ENCODE measurements at regions not wholly inside any gene's neighbourhood (a gene's known extent, or its start where the extent isn't known, plus 50 kb on each side); places are given as distances from the start of the nearest gene placed in this dataset.

GRCh38 chr9:89554307-89555035 is 50.3 kb upstream of the GADD45G start:
- H3K27ac ChIP-seq = no peak overlapping the region

GRCh38 chr9:89553451-89554010 is 51.3 kb upstream of the GADD45G start:
- H3K4me1 ChIP-seq = no peaks in the 10 kb centered on the region
- peaks cover 7% of the 10 kb centered on the region; the same call in 1 of the 2 replicates for H3K27me3 ChIP-seq
- H3K4me3 ChIP-seq = no peak overlapping the region
- no peaks in the 10 kb centered on the region for H3K36me3 ChIP-seq
- no peaks in the 10 kb centered on the region for H3K9me3 ChIP-seq (replicated peaks)
- DNase-seq = no peak
- no peak overlapping the region for H3K27ac ChIP-seq

More at GRCh38 chr9:89554307-89555035, 50.3 kb upstream of the GADD45G start:
- no peaks in the 10 kb centered on the region for H3K36me3 ChIP-seq
- no peak for DNase-seq
- H3K4me3 ChIP-seq = no peak overlapping the region
- H3K27me3 ChIP-seq = peaks cover 7% of the 10 kb centered on the region; the same call in 1 of the 2 replicates
- no peaks in the 10 kb centered on the region for H3K9me3 ChIP-seq (replicated peaks)
- H3K4me1 ChIP-seq = no peaks in the 10 kb centered on the region

DNA sequence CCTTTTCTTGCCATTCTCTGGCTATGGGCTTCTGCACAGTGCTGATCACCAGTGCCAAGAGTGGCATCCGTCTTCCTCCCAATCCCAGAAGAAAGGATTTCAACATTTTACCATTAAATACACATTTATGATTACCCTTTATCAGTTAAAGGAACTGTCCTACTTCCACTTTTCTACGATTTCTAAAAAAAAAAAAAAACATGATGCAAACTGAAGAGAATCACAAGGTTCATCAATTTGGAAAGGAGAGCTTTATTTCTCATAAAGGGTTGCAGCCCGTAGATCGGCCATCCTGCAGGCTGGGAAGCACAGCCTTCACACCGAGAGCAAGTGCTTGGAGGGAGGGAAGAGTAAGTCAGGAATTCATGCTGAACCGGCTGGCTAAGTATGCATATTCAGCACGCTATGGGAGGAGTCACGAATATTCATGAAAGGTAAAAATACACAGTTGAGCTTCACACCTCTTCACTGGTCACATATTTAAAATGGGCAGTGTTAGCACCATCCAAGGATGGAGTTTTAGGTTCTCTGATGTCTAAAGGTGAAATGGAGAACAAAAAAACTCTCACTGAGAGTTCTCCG is 52.5 kb upstream of the SEMA4D start:
- no peak overlapping the region for H3K4me3 ChIP-seq
- H3K27ac ChIP-seq = no peak overlapping the region
- 0 out of 2 replicates have a peak, but pooled peaks cover 7% of the 10 kb centered on the region for H3K27me3 ChIP-seq
- H3K4me1 ChIP-seq = no peaks in the 10 kb centered on the region
- DNase-seq = no peak
- H3K36me3 ChIP-seq = no peaks in the 10 kb centered on the region
- peaks cover 11% of the 10 kb centered on the region for H3K9me3 ChIP-seq (replicated peaks)

DNA sequence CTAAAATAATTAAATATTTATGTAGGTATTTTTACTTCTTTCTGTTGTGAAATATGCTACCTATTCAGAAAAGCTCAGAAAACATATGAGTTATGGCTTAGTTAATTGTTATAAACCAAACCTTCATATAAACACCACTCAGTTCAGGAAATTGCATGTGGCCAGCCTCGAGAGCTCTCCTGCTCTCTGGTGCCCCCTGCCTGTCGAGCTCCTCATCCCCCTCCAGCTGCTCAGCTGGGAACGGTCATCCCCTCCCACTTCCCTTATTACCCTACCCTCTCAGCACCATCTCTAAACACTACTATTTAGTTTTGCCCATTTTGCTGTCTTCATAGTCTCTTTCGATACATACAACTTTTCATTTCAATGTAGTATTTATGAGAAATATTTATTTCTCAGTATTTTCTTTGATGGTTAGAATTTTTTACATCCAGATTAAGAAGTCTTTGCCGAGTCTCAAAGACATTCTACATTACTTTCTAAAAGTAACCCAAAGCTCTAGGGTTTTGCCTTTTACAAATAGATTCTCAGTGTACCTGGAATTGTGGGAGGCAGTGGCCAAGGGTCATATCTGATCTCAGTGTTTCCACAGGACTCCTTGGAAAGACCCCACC is 51.2 kb upstream of the SEMA4D start:
- Histone ChIP-seq H3K4me1 (no peaks in the 10 kb centered on the region), H3K4me3 (no peak overlapping the region), H3K27ac (no peak overlapping the region), H3K9me3 (replicated peaks) (peaks cover 12% of the 10 kb centered on the region), H3K36me3 (no peaks in the 10 kb centered on the region), H3K27me3 (0 out of 2 replicates have a peak, but pooled peaks cover 3% of the 10 kb centered on the region)
- DNase-seq = peak; percentile 68 to 80

DNA sequence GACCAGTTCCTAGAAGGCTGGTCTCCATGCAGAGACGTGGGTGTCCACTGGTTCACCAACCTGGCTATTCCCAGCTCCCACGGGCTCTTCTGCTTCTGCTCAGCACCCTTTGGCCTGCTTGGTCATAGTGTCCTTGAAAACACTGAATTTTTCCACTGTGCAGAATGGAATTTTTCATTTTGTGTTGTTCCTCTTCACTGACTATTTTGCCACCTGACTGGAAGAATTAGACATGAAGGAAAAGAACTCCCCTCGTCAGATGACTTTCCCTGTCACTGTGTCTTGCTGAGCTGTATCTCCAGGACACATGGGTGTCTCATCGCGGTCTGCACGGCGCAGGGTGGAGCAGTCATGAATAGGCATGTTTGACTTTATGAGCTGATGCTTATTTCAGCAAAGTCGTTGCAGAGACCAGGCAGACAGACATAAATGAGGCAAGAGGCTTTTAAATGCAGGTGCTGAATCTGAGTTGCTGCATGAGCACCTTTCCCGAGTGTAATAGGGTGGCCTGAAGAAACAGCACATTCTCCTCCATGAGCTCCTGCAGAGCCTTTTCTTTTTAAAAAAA is 50.2 kb upstream of the SEMA4D start:
- Histone ChIP-seq H3K4me1 (no peaks in the 10 kb centered on the region), H3K27ac (no peak overlapping the region), H3K4me3 (no peak overlapping the region), H3K27me3 (0 out of 2 replicates have a peak, but pooled peaks cover 3% of the 10 kb centered on the region), H3K36me3 (no peaks in the 10 kb centered on the region), H3K9me3 (replicated peaks) (peaks cover 12% of the 10 kb centered on the region)
- DNase-seq = no peak
